NB4 (cell line): ENCODE measurements at regions not wholly inside any gene's neighbourhood (a gene's known extent, or its start where the extent isn't known, plus 50 kb on each side); places are given as distances from the start of the nearest gene placed in this dataset.

Experiments
- MYC ChIP-seq: IDR thresholded peaks from 2 replicates; pipeline ENCODE4 v1.6.1; 2011; ENCODE audit warnings: low read depth, low read length
- POLR2A ChIP-seq: IDR thresholded peaks from 2 replicates; pipeline ENCODE4 v1.6.1; 2011; ENCODE audit warnings: mild to moderate bottlenecking; ENCODE audit not compliant: insufficient read length; ENCODE audit errors: extremely low read depth
- TF ChIP-seq, protein P1 (sequence below): IDR thresholded peaks from one replicate; pipeline ENCODE4 v1.5.1; 2012; ENCODE audit warnings: low read depth, low read length
- TF ChIP-seq, protein P2 (sequence below): IDR thresholded peaks from 2 replicates; pipeline ENCODE4 v1.6.1; 2011; ENCODE audit warnings: low read depth, low read length

DNA sequence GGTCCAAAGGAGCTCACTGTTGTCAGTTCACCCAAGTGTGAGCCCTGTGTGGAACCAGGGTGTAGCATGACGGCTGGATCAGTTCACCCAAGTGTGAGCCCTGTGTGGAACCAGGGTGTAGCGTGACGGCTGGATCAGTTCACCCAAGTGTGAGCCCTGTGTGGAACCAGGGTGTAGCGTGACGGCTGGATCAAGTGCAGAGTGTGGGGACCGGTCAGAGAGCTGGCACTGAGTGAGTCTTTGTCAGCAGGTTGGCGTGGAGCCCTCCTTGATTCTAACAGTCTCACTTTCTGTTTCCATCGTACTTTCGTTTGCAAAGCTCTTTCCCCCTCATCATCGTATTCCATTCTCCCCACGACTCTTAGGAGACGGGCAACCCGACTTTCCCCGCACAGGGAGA is 57.9 kb upstream of the DLG1 start:
- TF ChIP-seq, protein P1, sequence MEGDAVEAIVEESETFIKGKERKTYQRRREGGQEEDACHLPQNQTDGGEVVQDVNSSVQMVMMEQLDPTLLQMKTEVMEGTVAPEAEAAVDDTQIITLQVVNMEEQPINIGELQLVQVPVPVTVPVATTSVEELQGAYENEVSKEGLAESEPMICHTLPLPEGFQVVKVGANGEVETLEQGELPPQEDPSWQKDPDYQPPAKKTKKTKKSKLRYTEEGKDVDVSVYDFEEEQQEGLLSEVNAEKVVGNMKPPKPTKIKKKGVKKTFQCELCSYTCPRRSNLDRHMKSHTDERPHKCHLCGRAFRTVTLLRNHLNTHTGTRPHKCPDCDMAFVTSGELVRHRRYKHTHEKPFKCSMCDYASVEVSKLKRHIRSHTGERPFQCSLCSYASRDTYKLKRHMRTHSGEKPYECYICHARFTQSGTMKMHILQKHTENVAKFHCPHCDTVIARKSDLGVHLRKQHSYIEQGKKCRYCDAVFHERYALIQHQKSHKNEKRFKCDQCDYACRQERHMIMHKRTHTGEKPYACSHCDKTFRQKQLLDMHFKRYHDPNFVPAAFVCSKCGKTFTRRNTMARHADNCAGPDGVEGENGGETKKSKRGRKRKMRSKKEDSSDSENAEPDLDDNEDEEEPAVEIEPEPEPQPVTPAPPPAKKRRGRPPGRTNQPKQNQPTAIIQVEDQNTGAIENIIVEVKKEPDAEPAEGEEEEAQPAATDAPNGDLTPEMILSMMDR: no peak
- TF ChIP-seq, protein P2, sequence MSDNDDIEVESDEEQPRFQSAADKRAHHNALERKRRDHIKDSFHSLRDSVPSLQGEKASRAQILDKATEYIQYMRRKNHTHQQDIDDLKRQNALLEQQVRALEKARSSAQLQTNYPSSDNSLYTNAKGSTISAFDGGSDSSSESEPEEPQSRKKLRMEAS: no peak
- TF ChIP-seq POLR2A (no peak), MYC (no peak)
